ENCODE measurements at regions not wholly inside any gene's neighbourhood (a gene's known extent, or its start where the extent isn't known, plus 50 kb on each side); places are given as distances from the start of the nearest gene placed in this dataset.

DNA sequence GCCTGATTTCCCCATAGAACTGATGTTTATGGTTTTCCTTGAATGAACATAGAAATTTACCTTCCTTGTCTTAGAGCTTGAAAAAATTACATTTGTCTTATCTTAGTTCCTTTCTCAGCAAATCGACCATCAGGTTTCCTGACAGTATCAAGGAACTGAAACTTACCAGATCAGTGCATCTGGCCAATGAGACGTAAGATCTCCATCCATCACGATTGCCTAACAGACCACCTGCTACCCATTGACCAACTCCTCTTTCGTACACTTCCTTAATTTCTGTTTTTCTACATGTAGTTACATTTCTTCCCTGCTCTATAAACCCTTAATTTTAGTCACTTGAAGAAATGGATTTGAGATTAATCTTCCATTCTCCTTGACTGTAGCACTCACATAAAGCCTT is 57.4 kb upstream of the TMPRSS15 start:
- no peak for DNase-seq

DNA sequence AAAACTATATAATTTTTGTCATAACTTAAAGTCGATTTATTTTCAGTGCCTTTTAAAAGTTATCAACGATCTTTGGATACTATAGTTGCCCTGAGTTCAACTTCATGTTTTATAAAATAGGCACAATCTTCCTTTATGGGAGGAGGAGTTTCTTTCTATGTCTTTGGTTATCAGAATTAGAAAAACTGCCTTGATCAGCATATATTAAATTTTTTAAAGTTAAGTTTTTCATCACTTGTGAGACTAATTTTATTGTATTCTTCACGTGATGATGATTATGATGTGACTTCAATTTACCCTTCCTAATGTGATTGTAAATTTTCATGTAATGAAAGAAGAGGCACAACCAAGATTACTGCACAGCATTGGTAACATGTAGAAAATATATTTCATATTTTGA is 58.2 kb upstream of the TMPRSS15 start:
- DNase-seq, result no peak

DNA sequence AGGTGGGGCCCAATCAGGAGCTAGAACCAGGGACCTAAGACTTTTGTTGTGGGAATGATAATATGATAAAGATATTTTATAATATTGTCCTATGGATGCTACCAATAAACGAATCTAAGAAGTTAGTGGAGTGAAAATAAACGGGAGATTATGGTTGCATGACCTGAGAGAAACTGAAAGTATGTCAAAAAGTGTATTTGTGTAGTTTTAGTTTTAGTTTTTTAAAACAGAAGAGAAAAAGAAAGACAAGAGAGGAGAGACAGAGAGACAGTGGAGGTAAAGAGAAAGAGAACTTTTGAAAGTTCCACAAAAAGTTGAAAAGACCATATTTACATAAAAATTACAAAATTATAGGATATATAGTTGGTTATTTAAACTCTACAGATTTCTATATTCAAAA is 64.1 kb upstream of the TMPRSS15 start:
- DNase-seq, result no peak

DNA sequence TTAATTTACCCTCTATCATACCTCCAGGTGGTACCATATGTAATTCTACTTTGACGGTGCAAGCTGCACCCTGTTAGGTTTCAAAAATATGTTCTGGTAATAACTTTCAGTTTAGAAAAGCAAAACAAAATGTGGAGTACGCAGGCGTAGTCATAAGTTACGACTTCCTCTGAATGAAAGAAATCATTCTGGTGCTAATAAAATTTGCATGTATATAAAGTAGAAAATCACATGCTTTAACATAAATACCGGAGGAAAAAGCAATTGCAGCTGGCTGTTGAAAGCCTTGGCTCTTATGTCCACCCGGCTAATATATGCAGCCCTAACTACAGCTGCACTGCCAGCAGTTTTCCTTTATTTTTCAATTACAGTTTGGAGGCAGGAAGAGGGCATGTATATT is 65.2 kb upstream of the TMPRSS15 start:
- DNase-seq, result no peak

DNA sequence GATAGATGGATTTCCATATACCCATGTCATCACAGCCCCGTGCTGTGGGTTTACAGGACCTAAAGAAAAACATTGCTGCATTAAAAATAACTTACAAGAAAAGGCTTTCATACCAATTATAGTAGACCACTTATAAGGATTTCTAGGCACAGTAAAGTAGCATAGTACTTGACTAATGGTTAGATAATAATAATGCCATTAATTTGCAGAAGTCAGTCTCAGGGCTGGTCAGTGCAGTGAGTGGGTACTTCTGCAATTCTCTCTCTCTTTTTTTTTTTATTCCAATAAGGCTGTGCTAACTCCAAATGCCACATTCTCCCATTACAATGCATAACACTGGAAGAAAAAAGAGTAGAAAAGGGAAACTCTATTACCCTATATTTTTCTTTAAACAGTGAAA is 73.1 kb upstream of the TMPRSS15 start:
- no peak for DNase-seq

DNA sequence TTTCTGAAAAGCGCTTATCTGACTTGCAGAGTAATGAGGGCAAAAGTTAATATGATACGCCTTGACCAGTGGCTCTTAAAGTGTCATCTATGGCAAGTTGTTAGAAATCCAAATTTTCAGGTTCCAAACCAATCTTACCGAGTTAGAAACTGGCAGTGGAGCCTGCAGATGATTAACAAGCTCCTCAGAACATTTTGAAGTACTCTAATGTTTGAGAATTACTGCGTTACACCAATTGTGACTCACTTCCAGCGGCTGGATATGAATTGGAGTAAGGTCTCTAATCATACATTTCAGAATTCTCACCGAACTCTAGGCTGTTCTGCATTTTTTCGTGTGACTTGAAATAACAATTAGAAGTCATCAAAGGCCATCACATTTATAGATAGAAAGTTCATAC is 73.5 kb upstream of the TMPRSS15 start:
- no peak for DNase-seq

DNA sequence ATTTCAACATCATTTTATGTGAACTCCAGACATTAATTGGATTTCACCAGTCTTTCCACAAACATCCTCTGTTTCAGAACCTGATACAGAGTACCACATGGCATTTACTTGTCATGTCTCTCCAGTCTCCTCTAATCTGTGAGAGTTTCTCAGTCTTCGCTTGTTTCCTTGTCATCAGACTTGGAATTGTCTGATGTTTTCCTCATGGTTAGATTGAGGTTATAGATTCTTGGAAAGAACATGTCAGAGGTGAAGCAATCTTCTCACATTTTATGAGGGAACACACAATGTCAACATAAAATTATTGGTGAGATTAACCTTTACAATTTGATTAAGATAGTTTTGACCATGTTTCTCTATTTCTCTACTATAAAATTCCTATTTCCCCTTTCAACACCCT is 74.9 kb upstream of the TMPRSS15 start:
- no peak for DNase-seq

DNA sequence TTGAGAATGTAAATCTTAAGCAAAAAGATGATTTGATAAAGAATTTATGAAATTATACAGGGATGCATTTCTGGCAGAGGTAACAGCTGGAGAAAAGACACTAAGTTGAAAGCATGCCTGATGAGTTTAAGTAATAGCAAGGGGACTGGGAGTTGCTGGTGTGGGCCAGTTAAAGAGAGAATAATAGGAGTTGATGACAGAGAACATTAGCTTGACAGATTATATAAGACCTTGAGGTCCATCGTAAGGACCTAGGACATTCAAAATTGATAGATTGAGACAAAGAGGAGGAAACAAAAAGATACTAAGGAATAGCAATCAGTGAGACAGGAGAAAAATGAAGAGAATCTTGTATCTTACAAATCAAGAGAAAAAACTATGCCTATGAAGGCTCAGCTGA is 84.7 kb upstream of the TMPRSS15 start:
- no peak for DNase-seq

DNA sequence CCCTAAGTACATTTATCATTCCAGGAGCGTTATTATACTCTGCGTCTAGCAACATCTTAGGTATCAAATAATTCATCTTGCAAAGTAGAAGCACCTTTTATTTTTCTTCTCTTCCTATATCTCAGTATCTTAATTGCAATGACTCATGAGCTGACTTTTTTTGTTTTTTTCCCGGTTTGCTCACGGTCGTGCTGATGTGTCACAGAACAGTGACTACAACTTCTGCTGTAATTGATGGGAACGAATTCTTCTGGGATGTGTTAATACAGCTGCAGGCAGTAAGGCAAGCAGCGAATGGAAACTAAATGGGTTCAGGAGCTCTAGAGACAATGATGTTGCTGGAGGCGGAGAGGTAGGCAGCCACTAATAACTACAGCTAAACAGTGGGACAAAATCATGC is 89.8 kb upstream of the TMPRSS15 start:
- no peak for DNase-seq

DNA sequence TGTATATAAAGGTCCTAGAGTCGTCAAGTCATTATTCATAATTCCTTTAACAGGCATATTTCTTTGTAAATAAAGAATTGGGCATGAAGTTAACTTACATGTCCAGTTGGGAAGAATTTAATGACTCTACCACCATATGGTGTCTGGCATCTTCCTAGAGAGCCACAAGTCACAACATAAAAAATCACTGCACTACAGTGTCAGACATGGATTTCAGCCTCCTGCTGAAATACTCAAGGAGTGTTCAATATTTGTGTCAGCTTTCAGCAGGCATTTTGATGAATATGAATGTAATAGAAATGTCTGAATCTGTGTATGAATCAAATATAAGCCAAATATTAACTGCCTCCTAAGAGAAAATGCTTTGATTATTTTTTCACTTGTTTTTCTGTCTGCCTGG is 91.9 kb upstream of the TMPRSS15 start:
- no peak for DNase-seq

DNA sequence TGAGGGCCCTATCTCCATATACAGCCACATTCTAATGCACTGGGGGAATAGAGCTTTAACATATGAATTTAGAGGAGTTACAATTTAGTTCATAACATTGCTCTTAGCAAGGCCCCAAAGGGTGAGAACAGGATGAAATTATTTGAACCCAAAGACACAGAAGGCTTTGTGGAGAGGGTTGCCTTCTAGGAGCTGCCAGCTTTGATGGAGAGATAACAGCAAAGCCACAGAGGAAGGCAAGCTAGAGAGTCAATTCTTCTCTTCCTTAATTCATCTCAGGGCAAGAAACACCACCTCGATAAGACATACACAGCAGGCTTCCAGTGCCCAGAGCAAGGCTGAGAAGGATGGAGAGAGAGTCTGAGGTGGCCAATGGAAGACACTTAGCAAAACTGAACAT is 94.8 kb upstream of the TMPRSS15 start:
- DNase-seq, result no peak

DNA sequence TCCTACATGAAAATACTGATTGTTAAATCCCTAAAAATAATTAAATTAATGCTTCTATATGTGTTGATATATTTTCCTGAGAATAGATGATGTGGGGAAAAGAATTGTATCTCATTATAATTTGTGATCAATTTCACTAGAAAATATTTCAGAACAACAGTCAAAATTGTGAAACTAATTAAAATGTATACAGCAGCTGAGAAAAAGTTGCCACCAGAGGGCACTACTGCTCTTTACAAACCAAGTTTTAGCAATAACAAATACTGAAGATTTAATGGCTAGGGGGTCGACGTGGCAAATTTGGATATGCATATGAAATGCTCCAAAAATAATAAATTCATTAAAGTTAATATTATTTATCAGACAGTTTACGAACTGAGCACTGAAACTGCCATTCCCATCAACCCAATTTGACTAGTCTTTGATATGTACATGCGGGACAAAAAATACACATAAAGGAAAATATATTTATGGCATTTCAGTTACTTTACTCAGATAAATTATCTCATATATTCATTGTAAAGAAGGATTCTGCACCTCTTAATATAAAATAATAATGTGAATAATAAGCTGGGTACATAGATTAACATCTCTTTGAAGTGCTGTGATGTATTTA is 96.3 kb upstream of the TMPRSS15 start:
- peak; percentile 12 for DNase-seq

DNA sequence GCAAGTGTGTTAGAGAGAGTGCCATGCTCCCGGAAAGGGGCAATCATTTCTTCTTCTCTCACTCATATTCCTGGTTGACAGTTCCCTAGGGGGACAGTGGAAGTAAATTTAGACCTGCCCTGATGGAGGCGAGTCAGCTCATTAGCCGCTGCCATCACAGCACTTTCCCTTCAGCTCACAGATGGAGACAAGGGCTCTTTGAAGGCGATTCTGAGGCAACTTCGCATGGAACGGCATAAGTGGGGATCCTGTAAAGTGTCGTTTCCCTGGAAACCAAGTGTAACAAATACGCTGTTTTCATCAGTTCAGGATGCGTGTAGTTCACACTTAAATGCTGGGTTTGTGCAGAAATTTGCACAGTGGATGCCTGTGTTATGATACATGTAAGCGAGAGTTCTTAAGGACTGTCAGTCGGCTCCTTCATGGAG is 114.5 kb upstream of the TMPRSS15 start:
- no peak for DNase-seq

DNA sequence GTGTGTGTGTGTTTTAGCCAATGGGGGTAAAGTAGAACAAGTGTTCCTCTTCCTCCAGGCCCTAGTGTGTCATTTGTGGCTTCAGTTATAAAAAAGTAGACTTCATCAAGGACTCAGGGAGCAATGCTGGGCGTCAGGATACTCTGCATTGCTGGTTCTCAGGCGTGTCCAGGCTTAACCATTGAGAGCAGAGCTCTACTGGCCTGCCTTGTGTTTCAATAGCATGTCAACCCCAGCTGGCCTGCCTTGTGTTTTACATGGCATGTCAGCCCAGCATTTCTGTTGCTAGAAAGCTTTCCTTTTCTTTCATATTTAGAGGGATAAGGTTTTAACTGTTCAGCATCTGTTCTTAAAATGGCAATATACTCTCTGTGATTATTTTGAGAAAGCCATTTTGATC is 117.6 kb upstream of the TMPRSS15 start:
- no peak for DNase-seq

DNA sequence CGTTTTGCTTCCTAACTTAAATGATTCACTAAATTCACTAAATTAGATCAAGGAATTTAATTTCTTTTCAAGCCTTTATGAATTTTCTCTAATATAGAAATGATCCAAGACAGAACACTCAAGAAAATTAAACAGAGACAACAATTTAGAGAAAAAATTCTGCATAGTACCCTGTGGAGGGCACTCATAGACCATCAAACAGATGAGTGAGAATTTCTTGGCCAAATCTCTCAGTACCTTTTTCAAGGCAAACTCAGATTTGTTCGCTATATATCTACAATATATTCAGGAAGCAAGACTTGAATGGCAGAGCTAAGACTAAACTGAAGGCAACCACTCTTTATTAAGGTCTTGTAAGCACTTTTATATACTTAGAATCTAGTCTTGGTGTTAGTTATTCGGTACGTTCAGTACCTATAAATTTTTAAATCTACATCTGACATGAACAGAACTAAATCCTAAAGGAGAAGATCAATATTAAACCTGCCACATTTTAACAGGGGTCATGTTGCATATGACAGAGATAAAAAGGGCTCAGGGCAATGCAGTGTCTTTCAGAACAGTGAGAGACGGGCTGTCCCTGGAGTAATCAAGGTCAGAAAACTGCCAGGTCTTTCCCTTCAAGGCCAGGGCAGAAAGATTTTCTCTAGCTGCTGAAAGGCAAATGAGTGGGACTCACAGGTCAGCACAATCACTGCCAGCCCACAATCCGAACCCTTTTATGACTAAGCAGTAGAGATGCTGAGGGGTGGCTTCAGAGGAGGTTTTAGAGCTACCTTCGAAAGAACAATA is 118.8 kb upstream of the TMPRSS15 start:
- DNase-seq, result no peak

DNA sequence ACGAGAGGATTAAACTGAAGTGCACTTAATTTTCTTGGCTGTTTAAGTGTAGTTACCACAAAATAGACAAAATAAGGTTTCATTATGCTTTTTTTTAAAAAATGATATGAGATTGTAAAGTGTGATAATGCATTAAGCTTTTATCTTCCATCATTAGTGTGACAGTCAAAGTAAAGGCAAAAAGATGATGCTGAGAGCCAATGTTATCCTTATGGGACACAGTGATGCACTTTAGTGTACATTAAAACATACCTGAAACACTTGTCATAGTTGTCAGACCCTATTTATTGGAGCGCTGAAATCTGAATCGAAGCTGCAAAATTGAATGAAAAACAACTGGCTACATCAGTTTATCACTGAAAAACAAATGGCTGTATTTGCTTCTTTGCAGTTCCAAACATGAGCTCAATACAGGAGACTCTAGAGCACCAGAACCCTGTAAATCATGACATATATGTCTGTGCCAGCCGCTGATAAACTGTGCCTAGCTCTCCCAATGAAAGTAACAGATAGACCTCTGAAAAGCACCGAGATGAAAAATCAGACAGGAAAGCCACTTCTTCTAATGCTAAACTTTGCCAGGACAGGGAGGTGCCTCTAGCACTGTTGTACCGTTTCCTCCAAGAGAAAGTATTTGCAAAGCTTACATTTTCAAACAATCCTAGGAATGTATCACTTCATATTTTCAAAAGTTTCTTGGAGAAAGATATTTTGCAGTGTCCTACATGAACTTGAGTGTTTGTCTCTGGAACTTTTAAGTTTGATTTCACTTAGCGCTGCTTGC is 120.7 kb upstream of the TMPRSS15 start:
- DNase-seq, result no peak

DNA sequence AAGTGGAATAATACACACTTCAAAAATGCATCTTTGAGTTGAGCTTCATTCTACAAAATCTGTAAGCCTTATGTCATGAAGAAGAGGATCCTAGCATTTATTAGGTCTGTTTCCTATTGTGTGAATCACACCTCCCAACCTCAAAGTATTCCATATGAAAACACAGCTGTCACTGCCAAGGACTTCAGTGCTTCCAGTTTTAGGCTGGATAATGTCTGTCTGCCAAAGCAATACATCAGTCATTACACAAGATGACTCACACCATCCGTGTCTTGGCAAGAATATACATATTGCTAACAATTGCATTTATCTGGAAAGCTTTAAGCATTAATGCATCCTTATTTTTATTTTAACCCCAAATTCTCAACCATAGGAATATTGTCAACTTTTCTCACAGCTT is 125.7 kb upstream of the TMPRSS15 start:
- no peak for DNase-seq

DNA sequence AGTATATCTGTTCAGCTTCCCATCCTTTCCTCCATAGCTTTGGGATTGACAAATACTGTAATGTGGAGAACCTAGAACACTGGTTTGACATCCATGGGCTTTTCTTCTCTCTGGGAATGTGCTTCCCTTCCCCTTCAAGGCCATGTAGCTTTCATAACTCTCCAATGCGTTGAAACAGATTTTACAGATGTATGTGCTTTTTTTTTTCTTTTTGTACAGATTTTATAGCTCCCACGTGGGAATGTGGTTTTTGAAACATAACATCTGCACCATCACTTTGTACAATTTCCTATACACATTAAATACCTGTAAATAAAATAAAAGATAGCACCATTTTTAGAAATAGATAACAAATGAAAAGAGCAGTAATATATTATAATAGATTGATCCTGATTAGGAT is 138.5 kb upstream of the TMPRSS15 start:
- no peak for DNase-seq

DNA sequence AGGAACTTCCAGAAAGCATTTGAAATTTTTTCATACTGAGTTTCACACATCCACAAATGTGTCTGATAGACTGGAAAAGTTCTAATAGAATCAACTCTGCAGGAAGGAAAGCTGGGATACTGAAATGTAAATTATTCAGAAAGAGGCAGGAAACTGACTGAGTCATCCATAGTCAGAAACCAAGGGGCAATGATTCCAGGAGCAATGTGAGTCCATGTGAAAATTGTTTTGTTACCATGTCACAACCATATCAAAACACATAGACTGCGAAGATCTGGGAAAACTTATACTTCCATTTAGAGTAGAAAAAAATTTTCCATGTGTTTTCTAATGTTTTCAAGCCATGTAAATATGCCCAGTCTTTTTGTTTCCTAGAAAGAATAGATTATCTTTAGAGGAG is 142.3 kb upstream of the TMPRSS15 start:
- no peak for DNase-seq

DNA sequence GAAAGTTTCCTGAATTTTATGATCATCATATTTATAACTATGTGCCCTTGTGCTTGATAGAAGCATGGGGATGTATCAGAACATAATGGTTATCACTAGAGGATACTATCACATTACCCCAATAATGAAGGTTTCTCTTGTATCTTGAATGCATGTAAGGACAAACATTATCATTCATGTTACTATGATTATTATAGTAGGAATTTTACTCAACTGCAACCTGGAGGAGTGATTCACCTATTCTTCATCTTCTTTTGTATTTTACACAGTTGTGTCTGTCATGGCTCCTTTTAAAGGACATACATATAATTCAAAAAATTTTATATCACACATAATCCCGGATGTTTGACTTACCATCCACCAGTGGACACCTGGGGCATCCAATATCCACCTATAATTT is 143.8 kb upstream of the TMPRSS15 start:
- DNase-seq, result no peak

DNA sequence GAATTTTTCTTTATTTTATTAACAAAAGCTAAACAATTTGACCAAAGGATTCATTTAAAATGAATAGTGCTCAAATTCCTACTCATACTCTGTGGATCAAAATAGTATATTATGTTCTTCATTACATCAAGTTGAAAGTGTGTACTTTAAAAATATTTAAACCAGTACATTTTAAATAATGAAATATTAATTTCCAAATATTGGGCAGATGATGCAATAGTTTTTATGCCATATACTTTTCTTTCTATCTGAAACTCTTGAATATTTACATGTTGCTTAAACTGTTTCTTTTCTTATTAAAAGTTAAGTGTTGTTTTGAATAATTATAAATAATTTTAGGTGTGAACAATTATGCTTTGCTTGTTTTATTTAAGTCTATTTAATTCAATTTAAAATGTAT is 144.7 kb upstream of the TMPRSS15 start:
- no peak for DNase-seq

DNA sequence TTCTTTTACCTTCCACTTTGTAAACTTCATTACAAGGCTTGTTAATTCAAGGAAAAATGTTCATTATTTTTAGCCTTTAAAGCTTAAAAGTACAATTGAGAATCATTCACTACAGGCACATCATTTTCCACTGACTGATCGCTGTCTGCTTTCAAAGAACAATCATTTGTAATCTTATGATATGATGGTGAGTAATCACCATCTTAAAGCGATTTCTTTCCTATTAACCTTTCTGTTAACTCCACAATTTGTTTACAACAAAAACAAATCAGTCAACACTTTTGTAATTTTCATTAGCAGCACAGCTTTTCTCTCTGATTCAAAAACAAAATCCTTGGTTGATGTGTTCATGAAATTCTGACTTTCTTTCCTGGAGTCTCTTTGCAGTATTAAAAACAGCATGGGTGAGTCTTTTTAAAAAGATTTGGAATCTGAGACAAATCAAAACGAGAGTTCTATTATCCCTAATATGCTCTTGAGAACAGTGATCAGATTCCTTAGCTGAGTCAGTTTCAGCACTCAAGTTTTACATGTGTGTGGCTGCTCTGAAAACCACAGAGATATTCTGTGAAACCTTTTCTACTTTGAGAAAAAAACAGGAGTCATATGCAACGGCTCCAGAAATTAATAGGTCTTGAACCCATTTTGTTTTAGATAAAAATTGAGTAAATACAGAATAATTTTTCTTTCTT is 145.8 kb upstream of the TMPRSS15 start:
- DNase-seq, result no peak

DNA sequence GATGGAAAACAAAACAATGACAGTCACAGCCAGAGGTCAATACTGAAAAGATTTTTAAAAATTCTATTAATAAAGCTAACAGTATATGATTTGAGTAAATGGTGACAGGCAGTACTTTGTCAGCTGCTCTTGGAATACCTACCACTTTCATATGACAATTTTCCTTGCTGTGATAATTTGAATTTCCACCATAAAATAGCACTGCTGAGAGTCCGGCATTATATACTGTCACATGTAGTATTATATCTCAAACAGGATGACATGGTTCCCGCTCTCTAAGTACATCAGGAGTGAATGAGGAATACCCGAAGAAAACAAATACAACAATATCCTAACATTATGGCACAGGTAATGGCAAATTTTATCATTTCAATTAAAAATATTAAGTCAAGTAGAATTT is 146.8 kb upstream of the TMPRSS15 start:
- DNase-seq, result no peak

DNA sequence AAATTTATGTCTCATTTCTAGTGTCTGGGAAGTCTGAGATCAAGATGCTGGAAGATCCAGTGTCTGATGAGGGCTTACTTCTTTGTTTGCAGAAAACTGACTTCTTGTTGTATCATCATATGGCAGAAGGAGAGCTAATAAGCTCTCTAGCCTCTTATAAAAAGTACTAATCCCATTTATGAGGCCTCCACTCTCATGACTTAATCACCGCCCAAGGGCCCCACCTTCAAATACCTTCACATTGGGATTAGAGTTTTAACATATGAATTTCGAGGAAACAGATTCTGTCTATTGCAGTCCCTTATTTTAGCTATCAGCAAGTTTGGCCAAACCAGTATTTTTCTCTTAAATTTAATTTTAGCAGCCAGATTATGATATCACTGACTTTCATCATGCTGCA is 150.2 kb upstream of the TMPRSS15 start:
- DNase-seq, result no peak

All from CD4-positive, alpha-beta T cell treated with Interleukin-21 for 1 hour (primary cell).